Hepatocyte (in vitro differentiated cells): ENCODE measurements at regions not wholly inside any gene's neighbourhood (a gene's known extent, or its start where the extent isn't known, plus 50 kb on each side); places are given as distances from the start of the nearest gene placed in this dataset.

Experiments
- DNase-seq: peaks from one replicate; pipeline ENCODE4 v3.0.0-alpha.2; 2016; ENCODE audit warnings: low spot score
- H2AFZ ChIP-seq: fragments of 200-600 bp; sonication (generic); 2 replicates; pipeline ENCODE4 v1.6.0; 2016; ENCODE audit warnings: antibody characterized with exemption, mild to moderate bottlenecking
- H3K27ac ChIP-seq: fragments of 200-600 bp; sonication (generic); 2 replicates; pipeline ENCODE4 v1.5.1; 2016; ENCODE audit warnings: mild to moderate bottlenecking
- H3K27me3 ChIP-seq: fragments of 200-600 bp; sonication (generic); 2 replicates; pipeline ENCODE4 v1.6.1; 2016
- H3K36me3 ChIP-seq: fragments of 200-600 bp; sonication (generic); replicated peaks from 2 replicates; pipeline ENCODE4 v1.5.1; 2016; ENCODE audit warnings: low read depth; ENCODE audit not compliant: insufficient read depth
- H3K4me1 ChIP-seq: fragments of 200-600 bp; sonication (generic); 2 replicates; pipeline ENCODE4 v1.5.1; 2016; ENCODE audit warnings: mild to moderate bottlenecking, moderate library complexity; ENCODE audit not compliant: insufficient read depth
- H3K4me2 ChIP-seq: fragments of 200-600 bp; sonication (generic); 2 replicates; pipeline ENCODE4 v1.6.0; 2016
- H3K4me3 ChIP-seq: fragments of 200-600 bp; sonication (generic); 2 replicates; pipeline ENCODE4 v1.5.1; 2016; ENCODE audit warnings: mild to moderate bottlenecking
- H3K79me2 ChIP-seq: fragments of 200-600 bp; sonication (generic); 2 replicates; pipeline ENCODE4 v1.6.0; 2017; ENCODE audit warnings: mild to moderate bottlenecking
- H3K9me2 ChIP-seq: fragments of 200-600 bp; sonication (generic); replicated peaks from 2 replicates; pipeline ENCODE4 v1.6.0; 2017; ENCODE audit warnings: mild to moderate bottlenecking; ENCODE audit not compliant: insufficient read depth
- H3K9me3 ChIP-seq: fragments of 200-600 bp; sonication (generic); 2 replicates; pipeline ENCODE4 v1.5.1; 2016; ENCODE audit warnings: low read depth, mild to moderate bottlenecking
- H4K20me1 ChIP-seq: fragments of 200-600 bp; sonication (generic); 2 replicates; pipeline ENCODE4 v1.6.0; 2016; ENCODE audit warnings: mild to moderate bottlenecking; ENCODE audit not compliant: insufficient read depth, poor library complexity, severe bottlenecking
- CTCF ChIP-seq: fragments of 200-600 bp; sonication (generic); IDR thresholded peaks from 2 replicates; pipeline ENCODE4 v1.5.1; 2016; ENCODE audit warnings: antibody characterized with exemption, mild to moderate bottlenecking; ENCODE audit not compliant: poor library complexity
- EZH2 ChIP-seq: fragments of 200-600 bp; sonication (generic); IDR thresholded peaks from 2 replicates; pipeline ENCODE4 v1.6.1; 2016; ENCODE audit warnings: antibody characterized with exemption, mild to moderate bottlenecking, borderline replicate concordance
- EZH2phosphoT487 ChIP-seq: fragments of 200-600 bp; sonication (generic); IDR thresholded peaks from one replicate; pipeline ENCODE4 v1.6.1; 2018; ENCODE audit warnings: antibody characterized with exemption, mild to moderate bottlenecking, low read depth, moderate library complexity; ENCODE audit not compliant: unreplicated experiment, severe bottlenecking
- WGBS: methylation state at CpG from one replicate; pipeline ENCODE4 v1.1.6; 2016; ENCODE audit warnings: low lambda C conversion rate; ENCODE audit errors: missing lambda C conversion rate; 5-methylcytosine and 5-hydroxymethylcytosine counted together

DNA sequence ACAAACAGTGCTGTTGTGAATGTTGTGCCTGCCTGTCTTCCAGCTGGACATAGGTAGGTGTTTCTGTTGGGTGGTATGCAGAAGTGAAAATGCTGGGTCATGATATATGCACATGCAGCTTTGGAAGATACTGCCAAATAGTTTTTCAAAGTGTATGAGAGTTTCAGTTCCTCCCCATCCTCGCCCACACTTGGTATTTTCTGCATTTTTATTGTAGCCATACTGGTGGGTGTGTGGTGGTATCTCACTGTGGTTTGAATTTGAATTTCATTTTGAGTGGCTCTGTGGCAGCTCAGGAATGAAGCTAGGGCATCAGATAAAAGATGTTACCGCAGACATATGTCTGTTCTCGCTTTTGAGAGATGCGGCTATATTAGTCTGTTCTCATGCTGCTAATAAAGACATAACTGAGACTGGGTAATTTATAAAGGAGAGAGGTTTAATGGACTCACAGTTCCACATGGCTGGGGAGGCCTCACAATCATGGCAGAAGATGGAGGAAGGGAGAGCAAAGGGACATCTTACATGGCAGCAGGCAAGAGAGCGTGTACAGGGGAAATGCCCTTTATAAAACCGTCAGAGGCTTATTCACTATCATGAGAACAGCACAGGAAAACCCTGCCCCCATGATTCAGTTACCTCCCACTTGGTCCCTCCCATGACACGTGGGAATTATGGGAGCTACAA lies 183.1 kb downstream of the CAND1 start:
- TF ChIP-seq CTCF = no peak
- TF ChIP-seq EZH2phosphoT487 = no peak
- no peak for TF ChIP-seq EZH2
- no peaks in the 10 kb centered on the region for H3K4me1 ChIP-seq
- H4K20me1 ChIP-seq = no peaks in the 10 kb centered on the region
- H3K79me2 ChIP-seq = no peaks in the 10 kb centered on the region
- H3K9me3 ChIP-seq = no peaks in the 10 kb centered on the region
- H3K9me2 ChIP-seq = no peaks in the 10 kb centered on the region
- no peaks in the 10 kb centered on the region for H3K36me3 ChIP-seq
- H3K4me2 ChIP-seq = no peak overlapping the region
- no peak for DNase-seq
- H3K27me3 ChIP-seq = no peaks in the 10 kb centered on the region
- no peak overlapping the region for H3K27ac ChIP-seq
- no peak overlapping the region for H2AFZ ChIP-seq
- WGBS = 90% methylated on average over 7 of the region's 7 CpGs
- H3K4me3 ChIP-seq = no peak overlapping the region

DNA sequence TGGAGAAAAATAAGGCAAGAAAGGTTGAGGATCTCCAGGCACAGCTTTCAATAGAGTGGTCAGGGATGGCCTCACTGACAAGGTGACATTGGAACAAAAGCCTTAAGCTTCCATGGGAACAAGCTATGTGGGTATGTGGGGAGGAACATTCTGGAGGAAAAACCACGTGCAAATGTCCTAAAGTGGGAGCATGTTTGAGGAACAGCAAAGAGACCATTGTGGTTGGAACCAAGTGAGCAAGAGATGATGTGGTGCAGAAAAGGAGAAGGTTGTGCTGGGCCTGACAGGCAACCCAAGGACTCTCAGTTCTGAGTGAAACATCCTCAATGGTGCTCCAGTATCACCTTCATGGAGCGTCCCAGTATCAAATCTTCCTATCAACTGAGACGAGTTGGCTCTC lies 184.0 kb downstream of the CAND1 start:
- Histone ChIP-seq H3K27me3 (no peaks in the 10 kb centered on the region), H4K20me1 (no peaks in the 10 kb centered on the region), H3K4me1 (no peaks in the 10 kb centered on the region), H3K4me2 (no peak overlapping the region), H3K36me3 (no peaks in the 10 kb centered on the region), H3K9me3 (no peaks in the 10 kb centered on the region), H3K79me2 (no peaks in the 10 kb centered on the region), H3K4me3 (no peak overlapping the region), H3K27ac (no peak overlapping the region), H3K9me2 (no peaks in the 10 kb centered on the region), H2AFZ (no peak overlapping the region)
- DNase-seq = no peak
- no peak for TF ChIP-seq EZH2phosphoT487
- no peak for TF ChIP-seq EZH2
- TF ChIP-seq CTCF = no peak
- WGBS = 92% methylated on average over 3 of the region's 3 CpGs

DNA sequence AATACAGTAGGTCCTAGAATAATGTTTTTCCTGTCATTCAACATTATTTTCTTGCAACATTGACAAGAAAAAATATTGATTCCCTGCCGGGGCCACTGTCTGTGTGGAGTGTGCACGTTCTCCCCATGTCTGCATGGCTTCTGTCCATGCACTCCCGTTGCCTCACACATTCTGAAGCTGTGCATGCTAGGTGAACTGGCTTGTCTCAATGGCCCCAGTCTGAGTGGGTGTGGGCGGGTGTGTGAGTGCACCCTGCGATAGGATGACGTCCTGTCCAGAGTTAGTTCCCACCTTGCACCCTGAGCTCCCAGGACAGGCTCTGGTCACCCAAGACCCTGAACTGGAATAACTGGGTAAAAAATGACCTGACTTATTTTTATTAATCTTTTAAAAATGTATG lies 186.1 kb downstream of the CAND1 start:
- Histone ChIP-seq H3K9me2 (no peaks in the 10 kb centered on the region), H3K4me1 (no peaks in the 10 kb centered on the region), H3K27ac (no peak overlapping the region), H3K27me3 (no peaks in the 10 kb centered on the region), H4K20me1 (no peaks in the 10 kb centered on the region), H3K36me3 (no peaks in the 10 kb centered on the region), H2AFZ (no peak overlapping the region), H3K4me3 (no peak overlapping the region), H3K9me3 (no peaks in the 10 kb centered on the region), H3K4me2 (no peak overlapping the region), H3K79me2 (no peaks in the 10 kb centered on the region)
- TF ChIP-seq EZH2 = no peak
- TF ChIP-seq CTCF = no peak
- TF ChIP-seq EZH2phosphoT487 = no peak
- no peak for DNase-seq
- 91% methylated on average over 6 of the region's 6 CpGs for WGBS

- TF ChIP-seq EZH2 (no peak), CTCF (no peak), EZH2phosphoT487 (no peak)
- H3K4me2 ChIP-seq = no peak overlapping the region
- no peaks in the 10 kb centered on the region for H3K9me3 ChIP-seq
- no peaks in the 10 kb centered on the region for H3K36me3 ChIP-seq
- no peaks in the 10 kb centered on the region for H4K20me1 ChIP-seq
- no peaks in the 10 kb centered on the region for H3K79me2 ChIP-seq
- no peaks in the 10 kb centered on the region for H3K9me2 ChIP-seq
- H3K27ac ChIP-seq = no peak overlapping the region
- H3K4me1 ChIP-seq = no peaks in the 10 kb centered on the region
- H3K4me3 ChIP-seq = no peak overlapping the region
- peak; percentile 39 for DNase-seq
- no peak overlapping the region for H2AFZ ChIP-seq
- 39% methylated on average over 3 of the region's 3 CpGs for WGBS
- H3K27me3 ChIP-seq = no peaks in the 10 kb centered on the region
Observed at GRCh38 chr12:67456431-67456901, 187.3 kb downstream of the CAND1 start.
